Activated naive CD4-positive, alpha-beta T cell treated with anti-CD3 and anti-CD28 coated beads, Interleukin-2, amount 50 U/mL, for 72 hours (primary cell): ENCODE measurements at regions not wholly inside any gene's neighbourhood (a gene's known extent, or its start where the extent isn't known, plus 50 kb on each side); places are given as distances from the start of the nearest gene placed in this dataset.

Source experiments
- ATAC-seq, 2 donors: fragments of 150-1000 bp; cut with Tn5 transposase; 2 replicates each; pipeline ENCODE4 v1.10.0; 2021; ENCODE audit warnings: mild to moderate bottlenecking in 2 of 2, moderate library complexity in 2 of 2
- DNase-seq, 2 donors: peaks; one replicate each; pipeline ENCODE4 v3.0.0; 2021 to 2022; ENCODE audit warnings: low spot score in 2 of 2
- H3K27ac Mint-ChIP-seq, 2 donors: one replicate each; pipeline ENCODE4 v1.8.0; 2022; ENCODE audit warnings: mild to moderate bottlenecking in 2 of 2, mixed read lengths in 2 of 2
- H3K36me3 Mint-ChIP-seq, 2 donors: one replicate each; pipeline ENCODE4 v1.8.0; 2022; ENCODE audit warnings: mixed read lengths in 2 of 2
- H3K9me3 Mint-ChIP-seq, 2 donors: one replicate each; pipeline ENCODE4 v1.8.0; 2022; ENCODE audit warnings: mixed read lengths in 2 of 2

- Mint-ChIP-seq H3K27ac (no peak overlapping the region), H3K36me3 (peaks cover 0 to 18% of the 10 kb centered on the region in 2 donors), H3K9me3 (peaks cover 0 to 4% of the 10 kb centered on the region in 2 donors)
- no peak for DNase-seq
- ATAC-seq, result no peak
These were observed 537.9 kb downstream of the CD83 start for GRCh38 chr6:14655201-14656061.

GRCh38 chr6:14656078-14656521 lies 538.5 kb downstream of the CD83 start:
- Mint-ChIP-seq H3K36me3 (peaks cover 0 to 18% of the 10 kb centered on the region in 2 donors), H3K9me3 (peaks cover 0 to 4% of the 10 kb centered on the region in 2 donors), H3K27ac (no peak overlapping the region)
- ATAC-seq (peak; percentile 32 to 46), DNase-seq (no peak)

- no peak for DNase-seq
- H3K9me3 Mint-ChIP-seq, result peaks cover 0 to 4% of the 10 kb centered on the region in 2 donors
- H3K27ac Mint-ChIP-seq, result no peak overlapping the region
- peaks cover 0 to 18% of the 10 kb centered on the region in 2 donors for H3K36me3 Mint-ChIP-seq
- no peak for ATAC-seq
These were observed 539.1 kb downstream of the CD83 start for GRCh38 chr6:14656649-14657048.

- Mint-ChIP-seq H3K9me3 (peaks cover 0 to 4% of the 10 kb centered on the region in 2 donors), H3K27ac (no peak overlapping the region), H3K36me3 (peaks cover 0 to 18% of the 10 kb centered on the region in 2 donors)
- DNase-seq, result no peak
- peak; percentile 8 to 54 for ATAC-seq
These were observed 540.5 kb downstream of the CD83 start for GRCh38 chr6:14658030-14658429.

- Mint-ChIP-seq H3K36me3 (peaks cover 0 to 16% of the 10 kb centered on the region in 2 donors), H3K9me3 (peaks cover 0 to 4% of the 10 kb centered on the region in 2 donors), H3K27ac (no peak overlapping the region)
- ATAC-seq (peak in 1 of 2 donors; percentile 19), DNase-seq (no peak)
These were observed 541.5 kb downstream of the CD83 start for GRCh38 chr6:14658886-14659561.

GRCh38 chr6:14659841-14660240 lies 542.3 kb downstream of the CD83 start:
- Mint-ChIP-seq H3K27ac (no peak overlapping the region), H3K9me3 (peaks cover 0 to 4% of the 10 kb centered on the region in 2 donors), H3K36me3 (peaks cover 0 to 7% of the 10 kb centered on the region in 2 donors)
- DNase-seq (no peak), ATAC-seq (no peak)

- no peak overlapping the region for H3K27ac Mint-ChIP-seq
- ATAC-seq (peak; percentile 60 to 66), DNase-seq (peak in 1 of 2 donors; percentile 31)
- H3K36me3 Mint-ChIP-seq, result peaks cover 0 to 5% of the 10 kb centered on the region in 2 donors
- peaks cover 0 to 4% of the 10 kb centered on the region in 2 donors for H3K9me3 Mint-ChIP-seq
These were observed 543.4 kb downstream of the CD83 start for GRCh38 chr6:14660806-14661579.

GRCh38 chr6:14661691-14662090 lies 544.1 kb downstream of the CD83 start:
- H3K9me3 Mint-ChIP-seq, result peaks cover 0 to 4% of the 10 kb centered on the region in 2 donors
- no peak for ATAC-seq
- no peak for DNase-seq
- H3K36me3 Mint-ChIP-seq, result peaks cover 0 to 5% of the 10 kb centered on the region in 2 donors
- H3K27ac Mint-ChIP-seq, result no peak overlapping the region

- H3K9me3 Mint-ChIP-seq, result no peaks in the 10 kb centered on the region
- H3K36me3 Mint-ChIP-seq, result no peaks in the 10 kb centered on the region
- H3K27ac Mint-ChIP-seq, result peak overlapping the region; percentile 57 to 94
- ATAC-seq (peak in 1 of 2 donors; percentile 76), DNase-seq (no peak)
These were observed 546.6 kb downstream of the CD83 start for GRCh38 chr6:14664112-14664601.

GRCh38 chr6:14664621-14665315 lies 547.2 kb downstream of the CD83 start:
- DNase-seq (no peak), ATAC-seq (no peak)
- Mint-ChIP-seq H3K9me3 (peaks cover 0 to 3% of the 10 kb centered on the region in 2 donors), H3K36me3 (no peaks in the 10 kb centered on the region), H3K27ac (peak overlapping the region; percentile 57 to 94)

- peak overlapping the region in 1 of 2 donors; percentile 33 for H3K27ac Mint-ChIP-seq
- ATAC-seq (peak; percentile 89 to 93), DNase-seq (peak; percentile 56 to 71)
- peaks cover 0 to 14% of the 10 kb centered on the region in 2 donors for H3K9me3 Mint-ChIP-seq
- H3K36me3 Mint-ChIP-seq, result no peaks in the 10 kb centered on the region
These were observed 548.5 kb downstream of the CD83 start for GRCh38 chr6:14665827-14666724.

- no peak for DNase-seq
- Mint-ChIP-seq H3K9me3 (peaks cover 0 to 16% of the 10 kb centered on the region in 2 donors), H3K36me3 (no peaks in the 10 kb centered on the region), H3K27ac (no peak overlapping the region)
- no peak for ATAC-seq
These were observed 553.2 kb downstream of the CD83 start for GRCh38 chr6:14670806-14671205.

GRCh38 chr6:14671261-14671681 lies 553.7 kb downstream of the CD83 start:
- Mint-ChIP-seq H3K9me3 (peaks cover 0 to 16% of the 10 kb centered on the region in 2 donors), H3K27ac (no peak overlapping the region), H3K36me3 (no peaks in the 10 kb centered on the region)
- DNase-seq (no peak), ATAC-seq (no peak)

GRCh38 chr6:14671937-14672336 lies 554.4 kb downstream of the CD83 start:
- no peak for DNase-seq
- Mint-ChIP-seq H3K27ac (peak overlapping the region in 1 of 2 donors; percentile 73), H3K9me3 (peaks cover 0 to 19% of the 10 kb centered on the region in 2 donors)

GRCh38 chr6:14673201-14673600 lies 555.6 kb downstream of the CD83 start:
- Mint-ChIP-seq H3K9me3 (peaks cover 0 to 20% of the 10 kb centered on the region in 2 donors), H3K36me3 (no peaks in the 10 kb centered on the region), H3K27ac (peak overlapping the region in 1 of 2 donors; percentile 56)
- ATAC-seq (no peak), DNase-seq (no peak)

More at GRCh38 chr6:14671937-14672336, 554.4 kb downstream of the CD83 start:
- H3K36me3 Mint-ChIP-seq, result no peaks in the 10 kb centered on the region
- no peak for ATAC-seq
